GM18868 (cell line): ENCODE measurements at regions not wholly inside any gene's neighbourhood (a gene's known extent, or its start where the extent isn't known, plus 50 kb on each side); places are given as distances from the start of the nearest gene placed in this dataset.
"Not testable (repeated sequence)": the region's sequence is repeated elsewhere in the genome, so short reads cannot be mapped to it uniquely, and the experiment has no call there.

Experiments used
- ATAC-seq: cut with Tn5 transposase; IDR thresholded peaks from one replicate; pipeline ENCODE4 v1.9.1; 2021; ENCODE audit warnings: mild to moderate bottlenecking, moderate library complexity; ENCODE audit not compliant: unreplicated experiment

GRCh38 chrY:16108839-16109238 is 1584.5 kb downstream of the NLGN4Y start:
- ATAC-seq, result no peak

- ATAC-seq, result not testable (repeated sequence)
These were observed 1595.8 kb downstream of the NLGN4Y start for GRCh38 chrY:16120096-16120495.

GRCh38 chrY:16121988-16122387 is 1597.7 kb downstream of the NLGN4Y start:
- no peak for ATAC-seq

- no peak for ATAC-seq
These were observed 1600.4 kb downstream of the NLGN4Y start for GRCh38 chrY:16124630-16125317.

- ATAC-seq, result no peak
These were observed 1612.4 kb downstream of the NLGN4Y start for GRCh38 chrY:16136581-16137298.

- ATAC-seq, result no peak
These were observed 1633.5 kb downstream of the NLGN4Y start for GRCh38 chrY:16157801-16158200.

GRCh38 chrY:16175740-16176139 is 1651.4 kb downstream of the NLGN4Y start:
- ATAC-seq, result peak; percentile 94

- not testable (repeated sequence) for ATAC-seq
These were observed 1674.5 kb downstream of the CDY2B start for GRCh38 chrY:16205482-16205881.

GRCh38 chrY:16243322-16243721 is 1636.7 kb downstream of the CDY2B start:
- ATAC-seq, result not testable (repeated sequence)

GRCh38 chrY:16254551-16255295 is 1625.3 kb downstream of the CDY2B start:
- ATAC-seq, result peak; percentile 90

GRCh38 chrY:16255778-16256177 is 1624.2 kb downstream of the CDY2B start:
- ATAC-seq, result not testable (repeated sequence)
